GM18868 (cell line): ENCODE measurements at regions not wholly inside any gene's neighbourhood (a gene's known extent, or its start where the extent isn't known, plus 50 kb on each side); places are given as distances from the start of the nearest gene placed in this dataset.
"Not testable (repeated sequence)": the region's sequence is repeated elsewhere in the genome, so short reads cannot be mapped to it uniquely, and the experiment has no call there.

Source experiments
- ATAC-seq: cut with Tn5 transposase; IDR thresholded peaks from one replicate; pipeline ENCODE4 v1.9.1; 2021; ENCODE audit warnings: mild to moderate bottlenecking, moderate library complexity; ENCODE audit not compliant: unreplicated experiment

GRCh38 chr2:111420074-111420473 lies 299.4 kb downstream of the BCL2L11 start:
- not testable (repeated sequence) for ATAC-seq

DNA sequence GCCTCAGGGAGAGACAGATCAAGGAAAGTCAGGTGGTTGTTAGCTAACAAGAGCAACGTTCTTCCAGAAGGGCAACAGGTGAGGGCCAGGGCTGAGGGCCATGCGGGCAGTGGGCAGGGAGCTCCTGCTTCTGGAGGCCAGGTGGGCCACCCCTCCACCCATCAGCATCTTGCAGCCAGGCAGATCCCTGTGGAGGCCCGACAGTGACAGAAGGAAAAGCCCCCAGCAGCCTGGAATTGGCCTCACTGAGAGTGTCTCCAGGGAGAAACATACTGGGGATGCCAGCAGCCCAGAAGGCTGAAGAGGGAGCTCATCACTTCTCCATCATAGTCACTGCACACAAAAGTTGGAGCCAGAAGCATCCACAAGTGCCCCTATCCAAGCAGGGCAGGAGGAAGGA lies 300.1 kb downstream of the BCL2L11 start:
- ATAC-seq, result not testable (repeated sequence)

- not testable (repeated sequence) for ATAC-seq
Measured at GRCh38 chr2:111421949-111422348, 301.2 kb downstream of the BCL2L11 start.

- ATAC-seq, result not testable (repeated sequence)
Measured at GRCh38 chr2:111422562-111422961, 301.8 kb downstream of the BCL2L11 start.

DNA sequence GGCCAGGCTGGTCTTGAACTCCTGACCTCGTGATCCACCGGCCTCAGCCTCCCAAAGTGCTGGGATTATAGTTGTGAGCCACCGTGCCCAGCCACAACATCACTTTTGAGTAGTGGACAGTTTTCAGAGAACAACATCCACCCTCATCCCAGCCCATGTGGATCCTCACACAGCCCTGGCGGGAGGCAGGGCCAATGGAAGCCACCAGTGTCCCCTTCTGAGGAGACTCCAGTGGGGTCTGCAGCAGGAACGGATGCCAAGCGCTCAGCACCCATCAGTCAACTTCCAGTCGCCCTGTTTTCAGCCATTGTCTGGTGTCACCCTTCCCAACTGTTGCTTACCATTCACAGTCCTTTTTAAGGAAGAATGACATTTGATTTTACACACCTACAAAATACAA lies 302.5 kb downstream of the BCL2L11 start:
- ATAC-seq, result not testable (repeated sequence)

- not testable (repeated sequence) for ATAC-seq
Measured at GRCh38 chr2:111424176-111424575, 303.5 kb downstream of the BCL2L11 start.

GRCh38 chr2:111424851-111425309 lies 304.2 kb downstream of the BCL2L11 start:
- ATAC-seq, result peak; percentile 40

- ATAC-seq, result not testable (repeated sequence)
Measured at GRCh38 chr2:111425789-111426201, 305.1 kb downstream of the BCL2L11 start.

GRCh38 chr2:111427346-111427745 lies 306.6 kb downstream of the BCL2L11 start:
- not testable (repeated sequence) for ATAC-seq

DNA sequence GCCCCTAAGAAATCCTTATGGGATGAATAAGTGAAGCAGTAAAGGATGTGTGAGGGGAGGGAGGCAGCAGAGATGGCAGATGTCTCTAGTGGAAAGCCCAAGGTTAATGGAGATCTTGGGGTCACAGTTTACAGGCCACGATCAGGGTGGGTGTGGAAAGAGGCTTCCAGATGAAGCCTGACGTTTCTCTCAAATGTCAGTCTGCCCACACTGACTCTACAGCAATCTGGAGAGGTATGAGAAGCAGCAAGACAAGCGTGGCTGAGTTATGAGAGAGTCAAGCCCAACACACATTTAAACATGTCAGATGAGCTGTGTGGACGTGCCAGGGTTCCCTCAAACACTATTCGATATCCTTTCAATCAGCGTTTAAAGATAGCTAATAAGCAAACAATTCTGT lies 308.2 kb downstream of the BCL2L11 start:
- not testable (repeated sequence) for ATAC-seq

- ATAC-seq, result peak; percentile 50
Measured at GRCh38 chr2:111429353-111429752, 308.6 kb downstream of the BCL2L11 start.

- peak; percentile 63 for ATAC-seq
Measured at GRCh38 chr2:111430817-111431661, 310.3 kb downstream of the BCL2L11 start.

GRCh38 chr2:111432423-111432822 lies 311.7 kb downstream of the BCL2L11 start:
- not testable (repeated sequence) for ATAC-seq

- peak; percentile 39 for ATAC-seq
Measured at GRCh38 chr2:111432916-111433499, 312.3 kb downstream of the BCL2L11 start.

DNA sequence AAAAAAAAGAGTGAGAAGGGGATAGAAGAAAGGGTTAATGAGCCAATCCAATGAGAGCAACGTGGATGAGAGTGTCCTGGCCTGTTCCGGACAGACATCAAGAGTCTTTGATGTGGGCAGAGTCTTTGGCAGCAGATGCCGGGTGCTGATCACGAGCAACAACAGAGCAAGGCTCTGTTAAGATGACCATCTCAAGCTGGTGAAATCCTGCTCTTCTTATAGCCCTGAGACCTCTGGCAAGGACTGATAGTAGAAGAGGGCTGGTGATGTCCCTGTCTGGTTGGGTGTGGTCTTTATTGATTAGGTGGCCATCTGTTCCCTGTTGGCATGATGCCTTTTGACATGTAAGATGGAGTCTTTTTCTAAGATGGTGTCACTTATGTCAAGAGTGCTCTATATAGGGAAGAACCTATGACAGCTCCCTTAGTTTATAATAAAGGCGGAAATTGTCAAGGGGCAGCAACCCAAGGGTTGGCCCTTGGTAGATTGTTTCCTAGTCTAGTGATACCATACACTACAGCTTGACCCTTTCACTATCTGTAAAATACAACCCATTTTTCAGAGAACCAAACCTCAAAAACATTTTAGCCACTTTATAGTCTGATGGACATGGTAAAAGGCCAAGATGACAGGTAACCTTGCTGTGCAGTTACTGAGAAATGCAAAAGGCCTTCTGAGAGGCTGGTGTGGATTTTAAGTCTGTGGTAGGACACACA lies 313.3 kb downstream of the BCL2L11 start:
- not testable (repeated sequence) for ATAC-seq

- not testable (repeated sequence) for ATAC-seq
Measured at GRCh38 chr2:111434608-111434939, 313.9 kb downstream of the BCL2L11 start.

DNA sequence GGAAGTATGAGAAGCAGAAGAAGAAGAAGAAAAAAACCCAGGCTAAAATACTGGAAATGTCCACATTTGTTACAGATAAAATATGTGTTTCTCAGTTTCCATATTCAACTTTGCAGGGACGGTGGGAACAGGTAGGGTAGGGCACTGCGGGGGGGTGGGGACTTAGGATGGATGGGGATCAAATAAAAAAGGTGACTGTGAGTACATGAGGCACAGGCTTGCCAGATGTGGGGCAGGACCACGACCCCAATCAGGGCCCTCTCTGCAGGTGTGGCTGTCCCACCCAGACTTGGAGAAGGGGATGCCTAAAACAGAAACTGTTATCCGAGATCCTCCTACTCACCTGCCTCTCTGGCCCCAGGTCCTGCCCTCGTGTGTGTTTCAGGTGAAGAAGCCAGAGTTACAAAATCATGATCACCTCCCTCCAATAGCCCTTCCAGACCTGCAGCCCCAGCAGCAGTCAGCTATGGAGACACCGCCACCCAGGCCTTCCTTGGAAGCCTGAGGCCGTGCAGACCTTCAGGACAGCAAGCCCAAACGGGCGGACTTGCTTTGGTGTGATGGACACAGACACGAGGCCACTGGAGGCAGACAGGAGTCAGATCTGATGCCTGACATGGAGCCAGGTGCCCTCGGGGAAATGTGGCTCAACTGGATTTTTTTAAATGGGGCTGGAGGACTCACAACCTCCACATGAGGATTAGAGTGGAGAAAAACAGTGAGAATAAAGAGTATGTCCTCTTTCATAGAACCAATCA lies 315.0 kb downstream of the BCL2L11 start:
- ATAC-seq, result not testable (repeated sequence)

DNA sequence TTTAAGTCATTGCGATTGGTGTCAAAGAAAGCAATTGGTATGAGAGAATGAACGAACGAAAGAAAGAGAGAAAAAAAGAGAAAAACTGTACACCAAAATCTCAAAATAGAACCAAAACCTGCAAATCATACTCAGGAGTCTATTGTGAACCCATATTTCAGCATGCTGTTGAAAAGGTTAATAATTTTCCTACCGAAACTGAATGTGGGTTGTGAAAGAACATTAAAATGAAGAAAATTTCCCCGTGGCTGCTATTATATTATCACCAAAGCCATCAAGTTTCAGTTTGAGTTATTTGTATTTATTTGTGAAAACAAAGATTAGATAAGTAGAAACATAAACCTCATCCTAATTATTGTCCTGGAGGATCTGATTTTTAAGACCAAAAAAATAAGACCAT lies 315.7 kb downstream of the BCL2L11 start:
- ATAC-seq, result peak; percentile 49

- not testable (repeated sequence) for ATAC-seq
Measured at GRCh38 chr2:111437288-111437990, 316.7 kb downstream of the BCL2L11 start.

DNA sequence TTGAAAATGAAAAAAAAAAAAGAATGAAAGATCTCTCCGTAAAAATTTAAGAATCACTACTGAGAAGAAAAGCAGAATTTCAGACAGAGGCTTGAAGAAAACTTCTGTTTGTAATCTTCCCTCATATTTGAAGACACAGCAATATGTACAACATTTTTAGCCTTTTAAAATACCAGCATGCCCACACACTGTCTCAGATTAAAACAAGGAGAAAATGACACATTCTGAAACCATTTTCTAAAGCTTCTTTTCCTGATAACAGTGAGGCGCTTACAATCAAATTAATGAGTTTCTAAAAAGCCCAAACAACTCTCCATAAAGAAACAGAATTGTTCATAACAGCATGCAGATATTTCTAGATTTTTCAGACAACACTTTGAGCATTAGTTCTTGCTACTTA lies 317.4 kb downstream of the BCL2L11 start:
- ATAC-seq, result not testable (repeated sequence)
